ENCODE measurements at regions not wholly inside any gene's neighbourhood (a gene's known extent, or its start where the extent isn't known, plus 50 kb on each side); places are given as distances from the start of the nearest gene placed in this dataset.
"Not testable (repeated sequence)": the region's sequence is repeated elsewhere in the genome, so short reads cannot be mapped to it uniquely, and the experiment has no call there.

DNA sequence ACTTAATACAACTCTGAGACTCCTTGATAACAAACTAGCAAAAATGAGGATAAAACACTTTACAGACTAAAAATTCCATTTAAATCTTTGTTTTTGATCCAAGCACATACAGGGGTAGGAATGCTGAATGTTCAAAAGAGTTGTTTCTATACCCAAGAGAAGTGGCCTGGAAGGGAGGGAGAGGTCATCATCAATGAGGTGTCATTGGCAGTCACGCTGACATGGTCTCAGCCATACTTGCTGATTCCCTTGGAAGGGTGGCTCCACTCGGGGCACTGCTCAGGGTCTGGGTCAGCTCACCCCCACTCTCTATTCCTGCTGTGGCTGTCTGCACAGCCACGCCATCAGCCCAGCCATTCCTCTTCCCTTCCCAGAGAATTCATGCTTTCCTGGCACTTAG is 105.2 kb upstream of the PELI1 start:
- Histone ChIP-seq H3K9ac (ENCODE audit: low read depth in 1 of 2, low read length in 2 of 2) (no peak overlapping the region), H3K9me3 (ENCODE audit: control insufficient read depth in 2 of 2, low read length in 2 of 2) (no peaks in the 10 kb centered on the region), H3K27ac (ENCODE audit: low read depth in 2 of 2, low read length in 2 of 2) (no peak overlapping the region), H3K4me3 (ENCODE audit: low read length in 2 of 2) (no peak overlapping the region), H3K36me3 (ENCODE audit: control insufficient read depth in 2 of 2, insufficient read depth in 2 of 2, low read length in 2 of 2) (no peaks in the 10 kb centered on the region), H3K4me1 (ENCODE audit: control insufficient read depth in 2 of 2, insufficient read depth in 2 of 2, low read length in 2 of 2) (no peaks in the 10 kb centered on the region), H3K27me3 (ENCODE audit: control insufficient read depth in 2 of 2, insufficient read depth in 2 of 2, low read length in 2 of 2) (no peaks in the 10 kb centered on the region)

DNA sequence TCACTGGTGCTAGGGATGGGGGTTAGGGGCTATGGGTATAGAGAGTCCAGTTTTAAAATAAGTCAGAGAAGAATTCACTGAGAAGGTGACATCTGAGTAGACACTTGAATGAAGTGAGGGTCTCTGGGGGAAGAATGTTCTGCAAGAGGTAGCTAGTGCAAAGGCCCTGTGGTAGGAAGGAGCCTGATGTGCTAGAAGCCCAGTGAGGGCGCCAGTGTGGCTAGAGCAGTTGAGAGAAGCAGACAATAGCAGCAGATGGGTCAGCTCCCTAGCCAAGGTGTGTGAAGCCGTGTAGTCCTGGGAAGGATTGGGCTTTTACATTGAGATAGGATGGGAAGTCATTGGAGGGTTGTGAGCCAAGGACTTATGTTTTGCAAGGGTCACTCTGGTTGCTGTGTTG is 105.8 kb upstream of the PELI1 start:
- no peak overlapping the region for H3K27ac ChIP-seq (ENCODE audit: low read depth in 2 of 2, low read length in 2 of 2)
- H3K9me3 ChIP-seq (ENCODE audit: control insufficient read depth in 2 of 2, low read length in 2 of 2): no peaks in the 10 kb centered on the region
- H3K36me3 ChIP-seq (ENCODE audit: control insufficient read depth in 2 of 2, insufficient read depth in 2 of 2, low read length in 2 of 2): no peaks in the 10 kb centered on the region
- H3K9ac ChIP-seq (ENCODE audit: low read depth in 1 of 2, low read length in 2 of 2): no peak overlapping the region
- no peaks in the 10 kb centered on the region for H3K27me3 ChIP-seq (ENCODE audit: control insufficient read depth in 2 of 2, insufficient read depth in 2 of 2, low read length in 2 of 2)
- no peak overlapping the region for H3K4me3 ChIP-seq (ENCODE audit: low read length in 2 of 2)
- no peaks in the 10 kb centered on the region for H3K4me1 ChIP-seq (ENCODE audit: control insufficient read depth in 2 of 2, insufficient read depth in 2 of 2, low read length in 2 of 2)

DNA sequence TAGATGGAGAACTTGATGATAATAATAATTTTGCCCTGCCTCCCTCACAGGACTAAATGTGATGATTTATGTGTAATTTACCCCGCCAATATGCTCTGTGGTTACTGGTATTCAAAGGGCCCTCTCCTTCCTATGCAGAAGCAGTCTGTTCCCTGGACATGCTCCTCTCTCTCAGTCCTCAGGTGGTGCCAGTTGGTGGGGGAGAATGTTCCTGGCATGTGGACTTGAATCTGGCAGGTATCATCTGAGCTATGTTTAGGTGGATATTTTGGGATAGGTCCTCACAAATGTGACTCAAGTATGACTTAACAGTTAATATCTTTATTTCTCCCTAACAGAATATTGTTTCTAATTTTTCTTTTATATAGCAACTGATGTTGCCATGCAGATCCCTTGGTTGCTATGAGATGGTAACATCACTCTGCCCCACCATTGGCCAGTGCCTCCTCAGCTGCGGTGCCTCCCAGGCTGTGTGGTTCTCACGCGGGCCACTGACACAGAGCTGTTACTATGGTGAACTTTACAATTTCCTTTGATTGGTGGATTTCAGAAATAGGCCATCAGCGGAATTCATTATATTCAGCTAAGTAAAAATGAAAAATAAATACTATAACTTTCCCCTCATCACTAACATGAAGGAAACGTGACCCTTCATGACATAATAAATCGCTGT is 106.7 kb upstream of the PELI1 start:
- no peaks in the 10 kb centered on the region for H3K4me1 ChIP-seq (ENCODE audit: control insufficient read depth in 2 of 2, insufficient read depth in 2 of 2, low read length in 2 of 2)
- H3K4me3 ChIP-seq (ENCODE audit: low read length in 2 of 2): no peak overlapping the region
- no peak overlapping the region for H3K27ac ChIP-seq (ENCODE audit: low read depth in 2 of 2, low read length in 2 of 2)
- H3K9me3 ChIP-seq (ENCODE audit: control insufficient read depth in 2 of 2, low read length in 2 of 2): no peaks in the 10 kb centered on the region
- H3K27me3 ChIP-seq (ENCODE audit: control insufficient read depth in 2 of 2, insufficient read depth in 2 of 2, low read length in 2 of 2): no peaks in the 10 kb centered on the region
- H3K36me3 ChIP-seq (ENCODE audit: control insufficient read depth in 2 of 2, insufficient read depth in 2 of 2, low read length in 2 of 2): no peaks in the 10 kb centered on the region
- no peak overlapping the region for H3K9ac ChIP-seq (ENCODE audit: low read depth in 1 of 2, low read length in 2 of 2)

DNA sequence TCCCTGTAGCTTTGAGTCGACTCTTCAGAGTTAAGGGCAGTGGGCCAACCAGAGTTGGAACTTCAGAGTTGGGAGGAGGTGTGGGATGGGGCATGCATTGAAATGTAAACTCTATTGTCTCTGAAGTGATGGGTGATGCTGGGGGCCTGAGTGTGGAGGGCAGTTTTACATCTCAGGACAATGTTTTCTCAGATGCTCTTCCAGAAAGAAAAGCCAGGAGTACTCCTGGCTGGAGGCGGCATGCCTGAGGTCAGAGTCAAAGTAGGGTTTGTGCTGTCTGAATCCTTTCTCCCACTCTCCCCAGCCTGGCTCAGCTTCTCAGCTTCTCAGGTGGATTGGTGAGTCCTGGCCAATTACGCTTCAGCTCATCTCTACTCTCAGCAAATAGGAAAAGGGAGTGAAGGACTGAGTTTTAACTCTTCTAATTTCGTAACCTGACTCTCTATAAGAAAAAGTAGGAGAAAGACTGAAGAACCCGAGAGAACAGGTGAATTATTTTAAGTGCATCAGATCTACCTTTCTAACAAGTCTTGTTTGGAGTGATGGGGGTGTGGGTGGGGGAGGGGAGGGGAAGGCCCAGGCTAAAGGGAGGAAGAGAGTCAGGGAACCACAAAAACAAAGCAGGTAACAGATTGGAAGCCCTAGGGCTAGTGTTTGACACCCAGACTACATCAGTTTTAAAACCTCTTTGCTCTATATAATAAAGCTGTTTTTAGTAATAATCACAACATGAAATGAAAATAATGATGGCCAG is 107.5 kb upstream of the PELI1 start:
- Histone ChIP-seq H3K4me1 (ENCODE audit: control insufficient read depth in 2 of 2, insufficient read depth in 2 of 2, low read length in 2 of 2) (no peaks in the 10 kb centered on the region), H3K36me3 (ENCODE audit: control insufficient read depth in 2 of 2, insufficient read depth in 2 of 2, low read length in 2 of 2) (no peaks in the 10 kb centered on the region), H3K9ac (ENCODE audit: low read depth in 1 of 2, low read length in 2 of 2) (no peak overlapping the region), H3K4me3 (ENCODE audit: low read length in 2 of 2) (no peak overlapping the region), H3K9me3 (ENCODE audit: control insufficient read depth in 2 of 2, low read length in 2 of 2) (no peaks in the 10 kb centered on the region), H3K27ac (ENCODE audit: low read depth in 2 of 2, low read length in 2 of 2) (no peak overlapping the region), H3K27me3 (ENCODE audit: control insufficient read depth in 2 of 2, insufficient read depth in 2 of 2, low read length in 2 of 2) (no peaks in the 10 kb centered on the region)

DNA sequence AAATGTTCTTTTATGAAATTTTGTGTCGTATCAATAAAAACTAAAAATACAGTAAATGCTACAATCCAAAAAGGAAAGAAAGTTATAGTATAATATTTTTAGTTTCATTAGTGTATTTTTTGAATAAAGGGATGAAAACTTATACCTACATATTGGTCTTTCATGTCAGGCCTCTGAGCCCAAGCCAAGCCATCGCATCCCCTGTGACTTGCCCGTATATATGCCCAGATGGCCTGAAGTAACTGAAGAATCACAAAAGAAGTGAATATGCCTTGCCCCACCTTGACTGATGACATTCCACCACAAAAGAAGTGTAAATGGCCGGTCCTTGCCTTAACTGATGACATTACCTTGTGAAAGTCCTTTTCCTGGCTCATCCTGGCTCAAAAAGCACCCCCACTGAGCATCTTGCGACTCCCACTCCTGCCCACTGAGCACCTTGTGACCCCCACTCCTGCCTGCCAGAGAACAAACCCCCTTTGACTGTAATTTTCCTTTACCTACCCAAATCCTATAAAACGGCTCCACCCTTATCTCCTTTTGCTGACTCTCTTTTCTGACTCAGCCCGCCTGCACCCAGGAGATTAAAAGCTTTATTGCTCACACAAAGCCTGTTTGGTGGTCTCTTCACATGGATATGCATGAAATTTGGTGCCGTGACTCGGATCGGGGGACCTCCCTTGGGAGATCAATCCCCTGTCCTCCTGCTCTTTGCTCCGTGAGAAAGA is 108.2 kb upstream of the PELI1 start:
- not testable (repeated sequence) for H3K4me3 ChIP-seq (ENCODE audit: low read length in 2 of 2); H3K27me3 ChIP-seq (ENCODE audit: control insufficient read depth in 2 of 2, insufficient read depth in 2 of 2, low read length in 2 of 2); H3K4me1 ChIP-seq (ENCODE audit: control insufficient read depth in 2 of 2, insufficient read depth in 2 of 2, low read length in 2 of 2); H3K36me3 ChIP-seq (ENCODE audit: control insufficient read depth in 2 of 2, insufficient read depth in 2 of 2, low read length in 2 of 2); H3K9me3 ChIP-seq (ENCODE audit: control insufficient read depth in 2 of 2, low read length in 2 of 2); H3K9ac ChIP-seq (ENCODE audit: low read depth in 1 of 2, low read length in 2 of 2); H3K27ac ChIP-seq (ENCODE audit: low read depth in 2 of 2, low read length in 2 of 2)

DNA sequence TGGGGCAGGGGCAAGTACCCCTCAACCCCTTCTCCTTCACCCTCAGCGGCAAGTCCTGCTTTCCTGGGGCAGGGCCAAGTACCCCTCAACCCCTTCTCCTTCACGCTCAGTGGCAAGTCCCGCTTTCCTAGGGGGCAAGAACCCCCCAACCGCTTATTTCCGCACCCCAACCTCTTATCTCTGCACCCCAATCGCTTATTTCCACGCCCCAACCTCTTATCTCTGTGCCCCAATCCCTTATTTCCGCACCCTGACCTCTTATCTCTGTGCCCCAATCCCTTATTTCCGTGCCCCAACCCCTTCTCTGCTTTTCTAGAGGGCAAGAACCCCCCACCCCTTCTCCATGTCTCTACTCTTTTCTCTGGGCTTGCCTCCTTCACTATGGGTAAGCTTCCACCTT is 109.2 kb upstream of the PELI1 start:
- H3K9ac ChIP-seq (ENCODE audit: low read depth in 1 of 2, low read length in 2 of 2); H3K27me3 ChIP-seq (ENCODE audit: control insufficient read depth in 2 of 2, insufficient read depth in 2 of 2, low read length in 2 of 2); H3K27ac ChIP-seq (ENCODE audit: low read depth in 2 of 2, low read length in 2 of 2); H3K36me3 ChIP-seq (ENCODE audit: control insufficient read depth in 2 of 2, insufficient read depth in 2 of 2, low read length in 2 of 2); H3K4me3 ChIP-seq (ENCODE audit: low read length in 2 of 2); H3K4me1 ChIP-seq (ENCODE audit: control insufficient read depth in 2 of 2, insufficient read depth in 2 of 2, low read length in 2 of 2); H3K9me3 ChIP-seq (ENCODE audit: control insufficient read depth in 2 of 2, low read length in 2 of 2): not testable (repeated sequence)

DNA sequence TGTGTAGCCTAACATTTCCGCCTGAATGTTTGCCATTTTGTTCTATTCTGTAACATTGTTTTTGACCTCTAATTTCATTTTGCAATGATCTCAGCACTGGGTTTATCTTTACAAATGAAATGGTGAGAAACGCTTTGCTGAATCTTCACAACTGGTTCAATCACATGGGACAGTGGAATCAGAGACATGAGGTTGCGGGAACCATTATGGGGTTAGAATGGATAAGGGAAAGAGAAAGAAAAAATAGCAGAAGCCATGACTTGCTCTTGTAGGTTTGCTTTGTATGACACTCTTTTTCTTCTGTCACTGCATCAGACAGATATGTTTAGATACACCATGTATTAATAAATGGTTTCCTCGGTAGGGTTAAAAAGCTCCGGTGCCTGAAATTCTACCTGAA is 114.3 kb upstream of the PELI1 start:
- peaks cover 0 to 5% of the 10 kb centered on the region in 2 donors for H3K4me1 ChIP-seq (ENCODE audit: control insufficient read depth in 2 of 2, insufficient read depth in 2 of 2, low read length in 2 of 2)
- H3K9ac ChIP-seq (ENCODE audit: low read depth in 1 of 2, low read length in 2 of 2): no peak overlapping the region

DNA sequence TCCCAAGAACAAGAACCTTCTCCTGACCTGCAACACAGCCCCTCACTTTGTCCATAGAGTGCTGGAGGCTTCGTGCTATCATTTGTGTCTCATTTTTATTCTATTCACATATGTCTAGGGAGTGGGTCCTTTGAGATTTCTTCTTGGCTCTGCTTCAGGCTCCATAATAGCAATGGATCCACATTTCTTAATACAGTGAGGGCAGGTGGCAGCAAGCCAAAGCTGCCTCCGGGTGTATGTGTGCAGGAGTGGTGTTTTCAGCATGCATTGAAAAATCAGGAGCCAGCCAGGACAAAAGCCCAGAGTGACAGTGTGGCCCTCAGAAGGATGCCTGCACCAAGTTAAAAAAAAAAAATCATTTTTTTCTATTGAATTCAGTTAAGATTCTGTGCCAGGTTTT is 115.1 kb upstream of the PELI1 start:
- H3K9ac ChIP-seq (ENCODE audit: low read depth in 1 of 2, low read length in 2 of 2): no peak overlapping the region
- no peaks in the 10 kb centered on the region for H3K27me3 ChIP-seq (ENCODE audit: control insufficient read depth in 2 of 2, insufficient read depth in 2 of 2, low read length in 2 of 2)
- peaks cover 0 to 5% of the 10 kb centered on the region in 2 donors for H3K4me1 ChIP-seq (ENCODE audit: control insufficient read depth in 2 of 2, insufficient read depth in 2 of 2, low read length in 2 of 2)
- H3K36me3 ChIP-seq (ENCODE audit: control insufficient read depth in 2 of 2, insufficient read depth in 2 of 2, low read length in 2 of 2): no peaks in the 10 kb centered on the region
- no peaks in the 10 kb centered on the region for H3K9me3 ChIP-seq (ENCODE audit: control insufficient read depth in 2 of 2, low read length in 2 of 2)
- H3K27ac ChIP-seq (ENCODE audit: low read depth in 2 of 2, low read length in 2 of 2): no peak overlapping the region
- no peak overlapping the region for H3K4me3 ChIP-seq (ENCODE audit: low read length in 2 of 2)

More for the DNA sequence above, 114.3 kb upstream of the PELI1 start:
- Histone ChIP-seq H3K27ac (ENCODE audit: low read depth in 2 of 2, low read length in 2 of 2) (no peak overlapping the region), H3K27me3 (ENCODE audit: control insufficient read depth in 2 of 2, insufficient read depth in 2 of 2, low read length in 2 of 2) (no peaks in the 10 kb centered on the region), H3K4me3 (ENCODE audit: low read length in 2 of 2) (no peak overlapping the region), H3K9me3 (ENCODE audit: control insufficient read depth in 2 of 2, low read length in 2 of 2) (no peaks in the 10 kb centered on the region), H3K36me3 (ENCODE audit: control insufficient read depth in 2 of 2, insufficient read depth in 2 of 2, low read length in 2 of 2) (no peaks in the 10 kb centered on the region)

DNA sequence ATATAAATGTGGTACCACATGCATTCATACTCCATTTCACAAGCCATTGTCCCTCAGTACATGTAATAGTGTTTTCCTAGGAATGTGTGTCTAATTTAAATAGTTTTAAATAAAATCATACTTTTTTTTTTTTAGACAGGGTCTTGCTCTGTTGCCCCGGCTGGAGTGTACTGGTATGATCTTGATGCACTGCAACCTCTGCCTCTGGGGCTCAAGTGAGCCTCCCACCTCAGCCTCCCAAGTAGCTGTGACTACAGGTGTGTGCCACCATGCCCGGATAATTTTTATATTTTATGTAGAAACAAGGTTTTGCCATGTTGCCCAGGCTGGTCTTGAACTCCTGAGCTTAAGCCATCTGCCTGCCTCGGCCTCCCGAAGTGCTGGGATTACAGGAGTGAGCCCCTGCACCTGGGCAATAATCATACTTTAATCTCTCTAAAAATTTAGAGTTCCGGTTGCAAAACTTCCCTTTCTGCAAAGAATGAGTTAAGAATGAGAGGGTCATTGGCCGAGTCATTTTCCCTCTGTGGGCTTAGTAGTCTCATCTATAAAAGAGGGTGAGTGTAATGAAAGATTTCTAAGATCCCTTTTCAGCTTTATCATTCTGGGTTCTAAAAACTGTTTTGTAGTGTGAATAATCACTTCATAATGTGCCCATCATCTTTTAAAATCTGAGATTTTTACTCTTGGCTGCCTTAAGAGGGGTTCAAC is 116.0 kb upstream of the PELI1 start:
- Histone ChIP-seq H3K4me3 (ENCODE audit: low read length in 2 of 2) (no peak overlapping the region), H3K36me3 (ENCODE audit: control insufficient read depth in 2 of 2, insufficient read depth in 2 of 2, low read length in 2 of 2) (no peaks in the 10 kb centered on the region), H3K27ac (ENCODE audit: low read depth in 2 of 2, low read length in 2 of 2) (peak overlapping the region; percentile 44 to 67), H3K4me1 (ENCODE audit: control insufficient read depth in 2 of 2, insufficient read depth in 2 of 2, low read length in 2 of 2) (peaks cover 0 to 5% of the 10 kb centered on the region in 2 donors), H3K9ac (ENCODE audit: low read depth in 1 of 2, low read length in 2 of 2) (peak overlapping the region in 1 of 2 donors; percentile 34), H3K9me3 (ENCODE audit: control insufficient read depth in 2 of 2, low read length in 2 of 2) (no peaks in the 10 kb centered on the region), H3K27me3 (ENCODE audit: control insufficient read depth in 2 of 2, insufficient read depth in 2 of 2, low read length in 2 of 2) (no peaks in the 10 kb centered on the region)

DNA sequence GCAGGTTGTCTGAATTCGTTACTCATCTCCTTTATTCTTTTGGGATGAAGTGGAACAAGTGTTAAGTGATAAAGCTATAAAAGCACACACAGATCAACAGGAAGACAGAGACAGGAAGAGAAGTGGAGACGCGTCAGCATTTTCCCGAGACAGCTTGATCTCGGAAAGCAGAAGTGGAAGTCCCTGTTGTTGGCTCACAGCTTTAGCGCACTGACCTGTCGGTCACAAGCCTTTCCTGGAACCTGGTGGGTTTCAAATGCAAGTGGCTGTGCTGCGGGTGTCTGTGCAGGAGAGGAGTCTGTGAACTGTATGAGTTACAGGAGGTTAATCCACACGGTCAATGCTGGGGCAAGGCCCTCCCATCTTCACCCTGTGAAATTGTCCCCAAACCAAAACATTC is 116.6 kb upstream of the PELI1 start:
- H3K9ac ChIP-seq (ENCODE audit: low read depth in 1 of 2, low read length in 2 of 2): peak overlapping the region; percentile 34 to 36
- H3K27me3 ChIP-seq (ENCODE audit: control insufficient read depth in 2 of 2, insufficient read depth in 2 of 2, low read length in 2 of 2): no peaks in the 10 kb centered on the region
- peaks cover 0 to 5% of the 10 kb centered on the region in 2 donors for H3K4me1 ChIP-seq (ENCODE audit: control insufficient read depth in 2 of 2, insufficient read depth in 2 of 2, low read length in 2 of 2)
- H3K4me3 ChIP-seq (ENCODE audit: low read length in 2 of 2): peak overlapping the region; percentile 2 to 39
- peak overlapping the region; percentile 45 to 67 for H3K27ac ChIP-seq (ENCODE audit: low read depth in 2 of 2, low read length in 2 of 2)
- H3K36me3 ChIP-seq (ENCODE audit: control insufficient read depth in 2 of 2, insufficient read depth in 2 of 2, low read length in 2 of 2): no peaks in the 10 kb centered on the region
- H3K9me3 ChIP-seq (ENCODE audit: control insufficient read depth in 2 of 2, low read length in 2 of 2): no peaks in the 10 kb centered on the region
